HepG2 (cell line): ENCODE measurements at regions not wholly inside any gene's neighbourhood (a gene's known extent, or its start where the extent isn't known, plus 50 kb on each side); places are given as distances from the start of the nearest gene placed in this dataset.

Experiments used
- CTCF ChIP-seq: sonication (generic); formaldehyde crosslinking; IDR thresholded peaks from 2 replicates; pipeline ENCODE4 v1.5.0; 2020; ENCODE audit warnings: mild to moderate bottlenecking, missing genetic modification reagents, moderate library complexity
- E2F1 ChIP-seq: sonication (generic); formaldehyde crosslinking; IDR thresholded peaks from 2 replicates; pipeline ENCODE4 v1.5.0; 2020; ENCODE audit warnings: missing genetic modification reagents
- ELF4 ChIP-seq: sonication (generic); formaldehyde crosslinking; IDR thresholded peaks from 2 replicates; pipeline ENCODE4 v1.5.0; 2020; ENCODE audit warnings: missing genetic modification reagents, mild to moderate bottlenecking, moderate library complexity, borderline replicate concordance
- GLI4 ChIP-seq: sonication (generic); formaldehyde crosslinking; IDR thresholded peaks from 2 replicates; pipeline ENCODE4 v1.5.1; 2020; ENCODE audit warnings: missing genetic modification reagents, mild to moderate bottlenecking, moderate library complexity, borderline replicate concordance
- LBX2 ChIP-seq: sonication (generic); formaldehyde crosslinking; IDR thresholded peaks from 2 replicates; pipeline ENCODE4 v1.5.0; 2020; ENCODE audit warnings: missing genetic modification reagents, mild to moderate bottlenecking, borderline replicate concordance
- MYC ChIP-seq: sonication (generic); formaldehyde crosslinking; IDR thresholded peaks from 2 replicates; pipeline ENCODE4 v1.9.0; 2021; ENCODE audit warnings: missing genetic modification reagents, borderline replicate concordance
- RFX1 ChIP-seq: fragments of 450-650 bp; IDR thresholded peaks from 2 replicates; pipeline ENCODE4 v1.6.1; 2017
- RORA ChIP-seq: sonication (generic); formaldehyde crosslinking; IDR thresholded peaks from 2 replicates; pipeline ENCODE4 v1.5.0; 2020; ENCODE audit warnings: mild to moderate bottlenecking, missing genetic modification reagents, moderate library complexity
- SAP130 ChIP-seq: IDR thresholded peaks from 2 replicates; pipeline ENCODE4 v1.6.1; 2016; ENCODE audit warnings: low read depth
- SP1 ChIP-seq, 2 experiments: fragments of 450-650 bp in 1 of 2; sonication (generic) in 1 of 2; formaldehyde crosslinking in 1 of 2; IDR thresholded peaks; 2 replicates each; pipeline versions ENCODE4 v1.4.0 to v1.6.1; 2016 to 2020; ENCODE audit warnings: missing genetic modification reagents in 1 of 2
- YY1 ChIP-seq: IDR thresholded peaks from 2 replicates; pipeline ENCODE4 v1.6.1; 2011; ENCODE audit warnings: low read length, low read depth, moderate library complexity, mild to moderate bottlenecking; ENCODE audit not compliant: insufficient read depth, insufficient replicate concordance
- ZBTB25 ChIP-seq: IDR thresholded peaks from 2 replicates; pipeline ENCODE4 v1.6.1; 2018; ENCODE audit warnings: missing genetic modification reagents
- ZBTB33 ChIP-seq: sonication (generic); formaldehyde crosslinking; IDR thresholded peaks from 2 replicates; pipeline ENCODE4 v1.4.0; 2020; ENCODE audit warnings: missing genetic modification reagents
- ZNF225 ChIP-seq: sonication (generic); formaldehyde crosslinking; IDR thresholded peaks from 2 replicates; pipeline ENCODE4 v1.4.0; 2020; ENCODE audit warnings: mild to moderate bottlenecking, missing genetic modification reagents

GRCh38 chr17:71189493-71189831 is 931.4 kb upstream of the SOX9 start:
- TF ChIP-seq GLI4 (CRISPR knock-in tag) (no peak), SAP130 (CRISPR knock-in tag) (no peak), ZBTB33 (no peak), CTCF (CRISPR knock-in tag) (no peak), E2F1 (CRISPR knock-in tag) (no peak), ELF4 (no peak), SP1 (IDR thresholded peaks at IDR 0.05) (no peak), SP1 (CRISPR knock-in tag; IDR thresholded peaks at IDR 0.05) (no peak), RORA (CRISPR knock-in tag) (no peak), ZNF225 (no peak), RFX1 (no peak), ZBTB25 (CRISPR knock-in tag) (no peak), LBX2 (no peak), MYC (CRISPR knock-in tag) (no peak), YY1 (no peak)
